Prostate gland (tissue), 2 donors: ENCODE measurements at regions not wholly inside any gene's neighbourhood (a gene's known extent, or its start where the extent isn't known, plus 50 kb on each side); places are given as distances from the start of the nearest gene placed in this dataset.

Experiments used
- DNase-seq: peaks from one replicate; pipeline ENCODE4 v3.0.0-alpha.2; 2019; ENCODE audit warnings: low spot score
- H3K27ac ChIP-seq, 2 donors: fragments of 200-600 bp; sonication (generic); 2 replicates each; pipeline ENCODE4 v1.5.1; 2017 to 2019
- H3K27me3 ChIP-seq: fragments of 200-600 bp; sonication (generic); replicated peaks from 2 replicates; pipeline ENCODE4 v1.5.1; 2019; ENCODE audit not compliant: insufficient read depth
- H3K36me3 ChIP-seq, 2 donors: fragments of 200-600 bp; sonication (generic); 1 replicate in 1 of 2; 2 replicates in 1 of 2; pipeline versions ENCODE4 v1.5.1 to v1.8.1; 2017 to 2019
- H3K4me1 ChIP-seq: fragments of 200-600 bp; sonication (generic); replicated peaks from 2 replicates; pipeline ENCODE4 v1.5.1; 2019
- H3K4me3 ChIP-seq, 2 donors: fragments of 200-600 bp; sonication (generic); 2 replicates each; pipeline ENCODE4 v1.5.1; 2017 to 2019
- H3K9me3 ChIP-seq: fragments of 200-600 bp; sonication (generic); 2 replicates; pipeline ENCODE4 v1.5.1; 2017
- CTCF ChIP-seq, 4 experiments: fragments of 200-600 bp in 2 of 4; fragments of 450-650 bp in 2 of 4; sonication (generic) in 2 of 4; IDR thresholded peaks; 1 replicate in 3 of 4; 2 replicates in 1 of 4; pipeline ENCODE4 v1.5.1; 2016 to 2019; ENCODE audit warnings: antibody characterized with exemption in 4 of 4, mild to moderate bottlenecking in 2 of 4, moderate library complexity in 2 of 4
- POLR2A ChIP-seq: fragments of 450-650 bp; IDR thresholded peaks from one replicate; pipeline ENCODE4 v1.6.1; 2016; ENCODE audit warnings: antibody characterized with exemption, mild to moderate bottlenecking
- POLR2AphosphoS5 ChIP-seq: sonication (generic); formaldehyde crosslinking; IDR thresholded peaks from one replicate; pipeline ENCODE4 v1.6.1; 2017; ENCODE audit warnings: antibody characterized with exemption
- WGBS: methylation state at CpG from one replicate; pipeline ENCODE4 v1.1.5; 2018; 5-methylcytosine and 5-hydroxymethylcytosine counted together
- intact Hi-C: fragments of 100-400 bp; cut with DNase I; formaldehyde crosslinking; loops from one replicate; pipeline ENCODE4 v1.14.2; 2022

GRCh38 chr2:53303012-53303578, 464.5 kb upstream of the CHAC2 start:
- Histone ChIP-seq H3K27me3 (no peaks in the 10 kb centered on the region), H3K36me3 (no peaks in the 10 kb centered on the region), H3K9me3 (no peaks in the 10 kb centered on the region), H3K4me1 (no peaks in the 10 kb centered on the region), H3K4me3 (no peak overlapping the region), H3K27ac (no peak overlapping the region)
- no peak for DNase-seq
- WGBS: 88% methylated on average over 4 of the region's 4 CpGs
- intact Hi-C loops: no loop called here
- TF ChIP-seq POLR2AphosphoS5 (no peak), POLR2A (no peak)

GRCh38 chr2:53302455-53302854, 465.1 kb upstream of the CHAC2 start:
- WGBS: 92% methylated on average over 1 of the region's 1 CpG

GRCh38 chr2:53289309-53290006, 478.1 kb upstream of the CHAC2 start:
- Histone ChIP-seq H3K27ac (no peak overlapping the region), H3K4me1 (no peaks in the 10 kb centered on the region), H3K27me3 (no peaks in the 10 kb centered on the region), H3K4me3 (no peak overlapping the region), H3K36me3 (no peaks in the 10 kb centered on the region), H3K9me3 (no peaks in the 10 kb centered on the region)
- TF ChIP-seq POLR2A: no peak
- TF ChIP-seq CTCF (IDR thresholded peaks at IDR 0.05): no peak
- no peak for TF ChIP-seq POLR2AphosphoS5
- intact Hi-C loops: no loop called here
- no peak for DNase-seq

More at GRCh38 chr2:53302455-53302854, 465.1 kb upstream of the CHAC2 start:
- no peak for DNase-seq
- Histone ChIP-seq H3K27ac (no peak overlapping the region), H3K4me1 (no peaks in the 10 kb centered on the region), H3K9me3 (no peaks in the 10 kb centered on the region), H3K27me3 (no peaks in the 10 kb centered on the region), H3K36me3 (no peaks in the 10 kb centered on the region), H3K4me3 (no peak overlapping the region)
- intact Hi-C loops: no loop called here
- TF ChIP-seq CTCF (IDR thresholded peaks at IDR 0.05) (no peak), POLR2A (no peak)

GRCh38 chr2:53286345-53286744, 481.3 kb upstream of the CHAC2 start:
- TF ChIP-seq CTCF (IDR thresholded peaks at IDR 0.05): no peak
- TF ChIP-seq POLR2AphosphoS5: no peak
- TF ChIP-seq POLR2A: no peak
- Histone ChIP-seq H3K27me3 (no peaks in the 10 kb centered on the region), H3K4me3 (no peak overlapping the region), H3K36me3 (no peaks in the 10 kb centered on the region), H3K9me3 (no peaks in the 10 kb centered on the region), H3K27ac (no peak overlapping the region), H3K4me1 (no peaks in the 10 kb centered on the region)
- no peak for DNase-seq
- intact Hi-C loops: no loop called here
- WGBS: 92% methylated on average over 2 of the region's 2 CpGs

- 88% methylated on average over 1 of the region's 1 CpG for WGBS
- H3K27ac ChIP-seq: no peak overlapping the region
- intact Hi-C loops: no loop called here
- H3K4me1 ChIP-seq: no peaks in the 10 kb centered on the region
- H3K27me3 ChIP-seq: no peaks in the 10 kb centered on the region
- no peak overlapping the region for H3K4me3 ChIP-seq
- no peak for DNase-seq
- H3K36me3 ChIP-seq: no peaks in the 10 kb centered on the region
- no peaks in the 10 kb centered on the region for H3K9me3 ChIP-seq
- TF ChIP-seq POLR2A (no peak), CTCF (IDR thresholded peaks at IDR 0.05) (no peak)
Observed at GRCh38 chr2:53275743-53276142, 491.9 kb upstream of the CHAC2 start.
